K562 (cell line): ENCODE measurements at regions not wholly inside any gene's neighbourhood (a gene's known extent, or its start where the extent isn't known, plus 50 kb on each side); places are given as distances from the start of the nearest gene placed in this dataset.

Source experiments
- ATAC-seq: fragments of 200-7000 bp; cut with Tn5 transposase; 3 replicates; pipeline ENCODE4 v1.9.1; 2020; ENCODE audit warnings: moderate library complexity
- BruUV-seq: library from RNA; stranded (reverse); fragments of 400-500 nt; replicated peaks from 2 replicates; lab custom pipeline; 2021; lab: Mats Ljungman, UMichigan
- CTCF ChIA-PET: fragments of 300-600 bp; formaldehyde crosslinking; extraction: SDS; loops from one replicate; lab custom pipeline; 2021; ENCODE audit warnings: low intra/inter-chr PET ratio; lab: Yijun Ruan, JAX
- POLR2A ChIA-PET: fragments of 300-600, 350-650 bp; sonication (Branson Sonifier 250); formaldehyde crosslinking; extraction: SDS; loops from one replicate; lab custom pipeline; 2021; ENCODE audit warnings: antibody characterized with exemption, inconsistent platforms; lab: Yijun Ruan, JAX
- DNase-seq, 4 experiments: peaks; one replicate each; pipeline versions ENCODE4 v3.0.0 to v3.0.0-alpha.2; 2011 to 2018; ENCODE audit warnings: low spot score in 3 of 4, mixed read lengths in 3 of 4; ENCODE audit errors: extremely low read depth in 1 of 4
- FAIRE-seq: peaks from 2 replicates; lab custom pipeline; 2011; peaks lifted over from hg19 to GRCh38; lab: Jason Lieb, UNC
- H2AFZ ChIP-seq: 2 replicates; pipeline ENCODE4 v1.6.0; 2011; ENCODE audit warnings: low read depth, low read length, control low read depth, inconsistent platforms
- H3K27ac ChIP-seq: fragments of 200-600 bp; 3 replicates; pipeline ENCODE4 v1.8.0; 2011; ENCODE audit warnings: low read depth, mild to moderate bottlenecking, control low read depth, inconsistent platforms, low read length, moderate library complexity, mixed read lengths; ENCODE audit errors: extremely low read depth
- H3K27me3 ChIP-seq, 2 experiments: fragments of 300-600 bp in 1 of 2; 2 replicates in 1 of 2; 3 replicates in 1 of 2; pipeline versions ENCODE4 v1.6.0 to v1.8.0; 2011; ENCODE audit warnings: inconsistent platforms in 2 of 2, low read length in 2 of 2, mild to moderate bottlenecking in 1 of 2, mixed read lengths in 1 of 2, moderate library complexity in 1 of 2; ENCODE audit not compliant: control insufficient read depth in 2 of 2, insufficient read depth in 2 of 2
- H3K36me3 ChIP-seq: fragments of 300-600 bp; 3 replicates; pipeline ENCODE4 v1.8.0; 2011; ENCODE audit warnings: mild to moderate bottlenecking, low read length, inconsistent platforms; ENCODE audit not compliant: control insufficient read depth, insufficient read depth
- H3K4me1 ChIP-seq, 2 experiments: fragments of 200-600 bp in 1 of 2; replicated peaks in 1 of 2; 2 replicates in 1 of 2; 3 replicates in 1 of 2; pipeline versions ENCODE4 v1.5.1 to v1.8.0; 2011; ENCODE audit warnings: inconsistent platforms in 2 of 2, low read length in 2 of 2, mild to moderate bottlenecking in 1 of 2, mixed read lengths in 1 of 2, moderate library complexity in 1 of 2; ENCODE audit not compliant: control insufficient read depth in 2 of 2, insufficient read depth in 2 of 2
- H3K4me2 ChIP-seq: 2 replicates; pipeline ENCODE4 v1.6.1; 2011; ENCODE audit warnings: low read length, control low read depth, inconsistent platforms, mixed read lengths; ENCODE audit not compliant: insufficient read depth
- H3K4me3 ChIP-seq: fragments of 200-600 bp; sonication (generic), shearing (Covaris generic); 2 replicates; pipeline ENCODE4 v1.5.1; 2016; ENCODE audit warnings: control low read depth, inconsistent platforms
- H3K79me2 ChIP-seq: fragments of 200-600 bp; 3 replicates; pipeline ENCODE4 v1.8.0; 2011; ENCODE audit warnings: low read length, inconsistent platforms; ENCODE audit not compliant: control insufficient read depth, insufficient read depth
- H3K9ac ChIP-seq, 2 experiments: 2 replicates each; pipeline versions ENCODE4 v1.6.0 to v1.6.1; 2011; ENCODE audit warnings: low read depth in 2 of 2, low read length in 2 of 2, control low read depth in 1 of 2, inconsistent platforms in 1 of 2, mild to moderate bottlenecking in 1 of 2, mixed read lengths in 1 of 2; ENCODE audit not compliant: insufficient read depth in 1 of 2
- H3K9me1 ChIP-seq: one replicate; pipeline ENCODE4 v1.6.0; 2011; ENCODE audit warnings: inconsistent platforms, mild to moderate bottlenecking, low read length, moderate library complexity; ENCODE audit not compliant: control insufficient read depth, insufficient read depth
- H3K9me3 ChIP-seq: replicated peaks from 2 replicates; pipeline ENCODE4 v1.5.1; 2011; ENCODE audit warnings: low read depth, low read length, inconsistent platforms; ENCODE audit not compliant: control insufficient read depth, insufficient read depth
- H4K20me1 ChIP-seq: replicated peaks from 2 replicates; pipeline ENCODE4 v1.6.1; 2011; ENCODE audit warnings: low read length, inconsistent platforms, mixed read lengths; ENCODE audit not compliant: control insufficient read depth, insufficient read depth
- ATF3 ChIP-seq, 2 experiments: fragments of 450-650 bp in 1 of 2; sonication (generic) in 1 of 2; formaldehyde crosslinking in 1 of 2; IDR thresholded peaks in 1 of 2; conservative IDR thresholded peaks in 1 of 2; 2 replicates each; pipeline versions ENCODE4 v1.6.1 to v1.8.1; 2016 to 2023; ENCODE audit warnings: mild to moderate bottlenecking in 2 of 2, moderate library complexity in 2 of 2, inconsistent platforms in 1 of 2, missing genetic modification reagents in 1 of 2
- CEBPB ChIP-seq: fragments of 450-650 bp; IDR thresholded peaks from 2 replicates; pipeline ENCODE4 v1.6.1; 2016; ENCODE audit warnings: missing genetic modification characterization, missing compliant biosample characterization
- CEBPG ChIP-seq, 3 experiments: fragments of 200-800 bp in 1 of 3; sonication (Bioruptor generic) in 1 of 3; sonication (generic) in 1 of 3; formaldehyde crosslinking in 1 of 3; IDR thresholded peaks in 2 of 3; conservative IDR thresholded peaks in 1 of 3; 2 replicates each; pipeline versions ENCODE4 v1.6.1 to v1.8.0; 2016 to 2022; ENCODE audit warnings: missing compliant biosample characterization in 2 of 3, missing genetic modification characterization in 2 of 3, mild to moderate bottlenecking in 1 of 3, missing genetic modification reagents in 1 of 3
- CGGBP1 ChIP-seq: fragments of 250-450 bp; sonication (Bioruptor Pico); IDR thresholded peaks from 2 replicates; pipeline ENCODE4 v1.9.0; 2021; ENCODE audit warnings: mild to moderate bottlenecking
- EGR1 ChIP-seq: fragments of 450-650 bp; conservative IDR thresholded peaks from 2 replicates; pipeline ENCODE4 v1.6.1; 2017; ENCODE audit warnings: mild to moderate bottlenecking
- ELK1 ChIP-seq: sonication (generic); formaldehyde crosslinking; IDR thresholded peaks from 2 replicates; pipeline ENCODE4 v1.8.1; 2022; ENCODE audit warnings: missing genetic modification reagents
- EP300 ChIP-seq: IDR thresholded peaks from 2 replicates; pipeline ENCODE4 v1.6.1; 2012; ENCODE audit warnings: low read length, improper control_type of control experiment
- IRF2 ChIP-seq: sonication (generic); formaldehyde crosslinking; IDR thresholded peaks from 2 replicates; pipeline ENCODE4 v1.8.1; 2022; ENCODE audit warnings: mild to moderate bottlenecking, missing genetic modification reagents
- NR2C2 ChIP-seq, 2 experiments: fragments of 200-800 bp in 1 of 2; sonication (Bioruptor generic) in 1 of 2; sonication (generic) in 1 of 2; formaldehyde crosslinking in 1 of 2; IDR thresholded peaks; 2 replicates each; pipeline versions ENCODE4 v1.6.1 to v1.8.0; 2016 to 2022; ENCODE audit warnings: mild to moderate bottlenecking in 1 of 2, missing compliant biosample characterization in 1 of 2, missing genetic modification characterization in 1 of 2, missing genetic modification reagents in 1 of 2
- NR2F6 ChIP-seq: fragments of 450-650 bp; formaldehyde crosslinking; IDR thresholded peaks from 2 replicates; pipeline ENCODE4 v1.4.0; 2020; ENCODE audit warnings: mild to moderate bottlenecking
- PCBP2 ChIP-seq: fragments of 200-400 bp; formaldehyde crosslinking; IDR thresholded peaks from 2 replicates; pipeline ENCODE4 v1.6.1; 2018; ENCODE audit warnings: low read length, low read depth, mild to moderate bottlenecking, moderate library complexity; ENCODE audit not compliant: poor library complexity, severe bottlenecking
- SIRT6 ChIP-seq: IDR thresholded peaks from one replicate; pipeline ENCODE4 v1.6.1; 2012; ENCODE audit warnings: low read depth, mild to moderate bottlenecking, control low read depth, inconsistent platforms, low read length, moderate library complexity
- ZNF263 ChIP-seq: sonication (generic); formaldehyde crosslinking; IDR thresholded peaks from 2 replicates; pipeline ENCODE4 v1.8.0; 2022; ENCODE audit warnings: mild to moderate bottlenecking, missing genetic modification reagents, borderline replicate concordance
- ZNF280B ChIP-seq: fragments of 250-450 bp; sonication (Bioruptor Pico); IDR thresholded peaks from 2 replicates; pipeline ENCODE4 v1.5.1; 2021; ENCODE audit warnings: mild to moderate bottlenecking
- ZNF830 ChIP-seq: fragments of 250-450 bp; sonication (Bioruptor Pico); IDR thresholded peaks from 2 replicates; pipeline ENCODE4 v1.5.0; 2021; ENCODE audit warnings: mild to moderate bottlenecking
- ZSCAN32 ChIP-seq: fragments of 450-650 bp; formaldehyde crosslinking; IDR thresholded peaks from 2 replicates; pipeline ENCODE4 v1.4.0; 2020; ENCODE audit warnings: mild to moderate bottlenecking, moderate library complexity
- whole genome bisulfite sequencing: fragments of 100-300 bp; shearing (Covaris generic); methylation state at CpG from one replicate; pipeline ENCODE4 v1.1.6; 2016; ENCODE audit warnings: low coverage, mixed read lengths; ENCODE audit not compliant: insufficient coverage; ENCODE audit errors: missing lambda C conversion rate; 5-methylcytosine and 5-hydroxymethylcytosine counted together
- in situ Hi-C: fragments of 300-500 bp; cut with MboI; formaldehyde crosslinking; loops from 4 replicates; pipeline ENCODE4 v1.15.0; 2018; ENCODE audit warnings: inconsistent platforms, mixed read lengths
- intact Hi-C: fragments of 100-400 bp; cut with micrococcal nuclease; formaldehyde crosslinking; loops from 2 replicates; pipeline ENCODE4 v1.14.2; 2022

- no peak for TF ChIP-seq CGGBP1 (CRISPR knock-in tag)
- no peak for TF ChIP-seq ZNF830
- no peak for TF ChIP-seq ZNF280B (CRISPR knock-in tag)
- no peak for TF ChIP-seq SIRT6
- no peak for TF ChIP-seq ELK1 (CRISPR knock-in tag)
- no peak for TF ChIP-seq ZNF263
- no peak for TF ChIP-seq NR2C2 (CRISPR knock-in tag; IDR thresholded peaks at IDR 0.05)
- no peak for TF ChIP-seq NR2C2 (tag; IDR thresholded peaks at IDR 0.05)
- no peak for TF ChIP-seq PCBP2
These were observed 531.7 kb upstream of the PLXNA2 start (continued) for GRCh38 chr1:208775841-208776240.

GRCh38 chr1:208778417-208778816 lies 534.2 kb upstream of the PLXNA2 start:
- 3% methylated on average over 6 of the region's 6 CpGs for WGBS
- intact Hi-C loops: no loop called here

More at GRCh38 chr1:208778417-208778816, 534.2 kb upstream of the PLXNA2 start:
- H3K9ac ChIP-seq: no peak overlapping the region
- in situ Hi-C loops: no loop called here
- H3K9me1 ChIP-seq: no peaks in the 10 kb centered on the region
- H3K4me1 ChIP-seq: no peaks in the 10 kb centered on the region
- no peaks in the 10 kb centered on the region for H3K79me2 ChIP-seq
- H3K9me3 ChIP-seq: peaks cover 4% of the 10 kb centered on the region; the same call in 1 of the 2 replicates
- H2AFZ ChIP-seq: no peak overlapping the region
- H4K20me1 ChIP-seq: no peaks in the 10 kb centered on the region
- POLR2A ChIA-PET: no interaction called here
- no peak overlapping the region for H3K27ac ChIP-seq
- no peak for ATAC-seq
- no peak for FAIRE-seq
- TF ChIP-seq EP300: no peak
- TF ChIP-seq ATF3 (IDR thresholded peaks at IDR 0.05): peak; percentile 36; the same call in 1 of the 2 replicates
- no peak for TF ChIP-seq ATF3 (CRISPR knock-in tag; conservative IDR thresholded peaks at IDR 0.05)
- no peak for TF ChIP-seq CEBPG (CRISPR knock-in tag; IDR thresholded peaks at IDR 0.05)
- peak; percentile 28 to 83; a peak in 3 of 4 replicates for TF ChIP-seq CEBPG (tag; conservative IDR thresholded peaks at IDR 0.05 in 1 of 2, IDR thresholded peaks at IDR 0.05 in 1 of 2)
- TF ChIP-seq NR2F6 (CRISPR knock-in tag): no peak
- peak; percentile 48; the same call in 1 of the 2 replicates for TF ChIP-seq CEBPB (tag)
- TF ChIP-seq EGR1: no peak
- TF ChIP-seq ZSCAN32 (CRISPR knock-in tag): peak; percentile 76
- TF ChIP-seq IRF2: no peak
- CTCF ChIA-PET: no interaction called here
- no TSS peak for BruUV-seq
- H3K4me3 ChIP-seq: no peak overlapping the region
- no peak overlapping the region for H3K4me2 ChIP-seq
- no peak for DNase-seq
- no peaks in the 10 kb centered on the region for H3K36me3 ChIP-seq
- H3K27me3 ChIP-seq: no peaks in the 10 kb centered on the region
